GM19240 (cell line): ENCODE measurements at regions not wholly inside any gene's neighbourhood (a gene's known extent, or its start where the extent isn't known, plus 50 kb on each side); places are given as distances from the start of the nearest gene placed in this dataset.
A peak's percentile ranks its signal among the peaks of the same experiment; 100 is the strongest.

Source experiments
- DNase-seq: peaks from one replicate; pipeline ENCODE4 v3.0.0; 2011; ENCODE audit warnings: low spot score; ENCODE audit not compliant: insufficient read length

GRCh38 chr2:191738003-191738402 lies 60.1 kb downstream of the NABP1 start:
- no peak for DNase-seq

DNA sequence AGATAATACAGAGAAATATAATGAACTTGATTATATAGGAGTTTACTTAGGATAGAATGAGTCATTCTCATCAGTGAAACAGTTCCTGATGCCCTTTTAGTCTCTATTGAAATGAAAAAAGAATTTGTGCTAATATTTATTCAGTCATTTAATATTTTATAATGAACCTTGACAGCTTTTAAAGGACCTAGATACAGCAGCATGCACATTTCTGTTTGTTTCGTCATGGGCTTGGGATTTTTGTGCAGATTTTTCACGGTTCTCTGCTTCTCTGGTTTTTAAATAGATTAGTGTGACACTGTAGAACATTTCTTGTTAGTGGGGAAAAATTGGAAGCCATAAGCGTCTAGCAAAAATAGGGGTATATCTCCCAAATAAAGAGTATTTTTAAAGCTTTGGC lies 60.7 kb downstream of the NABP1 start:
- DNase-seq = no peak

DNA sequence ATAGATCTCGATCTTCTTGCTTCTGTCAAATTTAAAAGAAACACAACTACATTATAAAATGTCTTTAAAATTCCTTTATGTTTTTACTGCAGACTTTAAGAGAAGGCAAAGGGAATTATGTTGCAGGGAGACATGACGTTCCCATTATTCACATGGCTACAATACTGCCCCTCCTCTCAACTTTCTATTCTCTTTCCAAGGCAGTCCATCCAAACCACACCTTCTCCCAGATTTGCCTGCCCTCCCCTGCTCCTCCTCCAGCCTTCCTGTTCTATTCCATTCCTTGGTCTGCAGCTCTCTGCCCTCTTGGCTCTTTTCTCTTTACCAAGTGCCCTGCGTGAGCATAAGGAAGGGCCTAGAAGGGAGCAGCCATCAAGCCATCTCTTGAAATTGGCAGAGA lies 61.3 kb downstream of the NABP1 start:
- DNase-seq = no peak

DNA sequence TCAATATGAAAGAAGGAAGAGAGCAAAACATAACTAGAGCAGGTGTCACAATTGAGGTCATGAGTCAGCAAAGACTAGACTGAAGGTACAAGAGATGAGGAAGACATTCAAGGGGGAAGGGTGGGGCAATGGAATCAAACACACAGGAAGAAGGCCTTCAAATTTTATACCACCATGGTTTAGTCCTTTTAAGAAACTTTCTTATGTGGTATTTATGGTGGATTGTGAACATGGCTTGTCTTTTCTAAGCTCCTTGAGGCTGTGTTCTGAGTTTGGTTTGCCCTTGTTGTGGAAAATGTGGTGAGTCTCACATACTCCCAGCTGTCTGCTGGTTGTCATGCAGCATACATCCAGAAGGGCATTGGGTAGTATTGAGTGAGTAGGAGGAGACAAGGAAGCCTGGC lies 62.1 kb downstream of the NABP1 start:
- DNase-seq = peak; percentile 16

GRCh38 chr2:191740759-191741158 lies 62.8 kb downstream of the NABP1 start:
- no peak for DNase-seq

- DNase-seq = no peak
Observed at GRCh38 chr2:191746346-191747169, 68.6 kb downstream of the NABP1 start.

- no peak for DNase-seq
Observed at GRCh38 chr2:191747170-191747530, 69.2 kb downstream of the NABP1 start.

DNA sequence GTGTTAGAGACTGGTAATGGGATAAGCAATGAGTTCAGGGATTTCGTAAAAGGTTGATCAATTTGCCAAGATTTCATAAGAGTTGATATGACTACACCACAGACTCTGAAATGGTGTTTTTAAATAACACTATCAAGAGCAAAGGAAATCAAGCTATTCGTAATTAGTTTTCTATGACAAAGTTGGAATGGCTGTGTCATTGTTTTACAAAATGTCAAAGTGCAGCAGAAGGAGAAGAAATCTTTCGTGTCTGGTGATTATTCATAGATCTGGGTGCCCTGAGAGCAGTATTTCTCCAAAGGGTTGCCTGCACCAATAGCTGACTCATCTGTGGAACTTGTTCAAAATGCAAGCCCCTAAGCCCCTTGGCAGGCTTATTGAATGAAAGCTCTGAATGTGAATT lies 70.1 kb downstream of the NABP1 start:
- DNase-seq = no peak

- DNase-seq = no peak
Observed at GRCh38 chr2:191748528-191749180, 70.7 kb downstream of the NABP1 start.

DNA sequence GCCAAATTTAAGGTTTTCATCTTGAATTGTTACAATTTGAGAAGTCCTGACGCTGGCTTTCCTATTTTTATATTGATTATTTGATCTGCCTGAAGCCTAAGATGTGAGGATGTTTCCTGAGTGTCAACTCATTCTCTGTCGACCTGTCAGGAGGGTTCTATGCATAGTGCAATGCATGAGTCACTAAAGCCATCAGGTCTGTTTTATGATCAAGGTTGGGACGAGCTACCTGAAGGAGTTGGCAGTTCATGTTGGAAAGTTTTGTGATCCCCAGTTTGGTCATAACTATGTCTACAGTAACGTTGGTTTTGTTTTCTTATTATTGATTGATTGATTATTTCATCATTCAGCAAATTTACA lies 71.2 kb downstream of the NABP1 start:
- no peak for DNase-seq

DNA sequence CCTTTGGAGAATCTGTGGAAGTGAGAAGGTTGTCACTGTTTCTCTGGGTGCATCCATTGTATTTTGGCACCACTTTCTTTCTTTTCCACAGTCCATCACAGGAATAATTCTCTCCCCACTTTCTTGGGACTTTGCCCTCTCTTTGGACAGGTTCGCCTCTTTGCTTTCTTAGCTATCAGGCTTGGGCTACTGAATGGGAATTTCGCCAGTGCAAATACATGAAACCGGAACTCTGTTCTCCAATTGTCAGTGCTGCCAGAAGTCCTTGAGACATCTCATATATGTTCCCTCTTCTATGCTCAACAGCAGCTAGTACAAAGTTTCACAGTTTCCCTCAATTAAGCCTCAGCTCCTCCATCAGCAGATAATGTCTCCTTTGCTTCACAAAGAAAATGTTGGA lies 76.2 kb downstream of the NABP1 start:
- no peak for DNase-seq

DNA sequence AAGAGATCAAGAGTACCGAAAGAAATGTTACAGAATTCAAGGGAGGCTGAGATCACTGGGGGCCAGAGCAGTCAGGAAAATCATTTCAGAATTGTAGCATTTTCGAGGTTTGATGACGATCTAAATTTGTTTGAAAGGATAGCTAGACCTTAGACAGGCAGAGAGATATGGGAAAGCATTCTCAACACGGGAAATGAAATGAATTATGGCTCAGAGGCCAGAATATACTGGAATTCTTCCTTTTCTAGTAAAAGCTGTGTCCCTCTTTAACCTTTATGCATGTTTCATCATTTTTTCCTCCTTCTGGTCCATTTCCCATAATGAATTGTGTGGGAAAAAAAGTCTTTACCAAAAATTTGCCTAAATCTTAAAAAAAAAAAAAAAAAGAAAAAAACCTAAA lies 78.8 kb downstream of the NABP1 start:
- no peak for DNase-seq

- no peak for DNase-seq
Observed at GRCh38 chr2:191757208-191757607, 79.3 kb downstream of the NABP1 start.

- peak; percentile 82 for DNase-seq
Observed at GRCh38 chr2:191758518-191759507, 80.9 kb downstream of the NABP1 start.

DNA sequence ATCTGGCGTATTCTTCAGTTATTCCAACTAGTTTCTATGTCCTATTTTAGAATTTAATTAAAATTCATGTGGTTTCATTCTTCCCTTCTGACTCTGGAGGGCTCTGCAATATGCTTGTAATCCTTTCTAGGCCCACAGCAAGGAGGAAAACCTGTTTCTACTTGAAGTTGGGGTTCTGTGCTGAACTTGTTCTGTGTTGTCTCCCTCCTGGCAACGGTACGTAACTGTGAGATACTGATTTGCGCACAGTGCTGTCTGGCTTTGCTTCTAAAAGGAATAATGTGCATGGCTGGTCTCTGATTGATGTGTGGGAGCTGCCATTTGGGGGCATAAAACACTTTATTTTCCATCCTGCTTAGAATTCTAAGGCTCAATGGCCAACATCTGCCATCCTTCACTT lies 81.7 kb downstream of the NABP1 start:
- DNase-seq = no peak

DNA sequence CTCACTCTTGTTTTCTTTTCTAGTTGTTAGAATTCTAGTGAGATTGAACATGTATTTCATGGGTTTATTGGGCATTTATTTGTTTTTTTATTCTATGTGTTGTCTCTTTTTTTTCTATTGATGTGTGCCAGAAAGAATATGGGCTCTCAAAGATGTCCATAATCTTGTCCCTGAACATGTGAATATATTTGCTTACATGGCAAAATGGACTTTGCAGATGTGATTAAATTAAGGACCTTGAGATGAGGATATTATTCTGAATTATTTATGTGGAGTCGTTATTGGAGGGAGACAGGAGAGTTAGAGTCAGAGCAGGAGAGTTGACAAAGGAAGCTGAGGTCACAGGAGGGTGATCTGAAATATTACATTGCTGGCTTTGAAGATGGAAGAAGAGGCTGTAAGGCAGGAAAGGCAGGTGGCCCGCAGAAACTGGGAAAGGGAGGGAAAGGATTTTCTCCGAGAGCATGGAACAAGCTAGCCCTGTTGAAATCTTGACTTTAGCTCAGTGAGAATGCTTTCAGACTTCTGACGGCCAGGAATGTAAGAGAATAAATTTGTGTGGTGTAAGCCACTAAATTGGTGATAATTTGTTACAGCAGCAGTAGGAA lies 82.8 kb downstream of the NABP1 start:
- no peak for DNase-seq

DNA sequence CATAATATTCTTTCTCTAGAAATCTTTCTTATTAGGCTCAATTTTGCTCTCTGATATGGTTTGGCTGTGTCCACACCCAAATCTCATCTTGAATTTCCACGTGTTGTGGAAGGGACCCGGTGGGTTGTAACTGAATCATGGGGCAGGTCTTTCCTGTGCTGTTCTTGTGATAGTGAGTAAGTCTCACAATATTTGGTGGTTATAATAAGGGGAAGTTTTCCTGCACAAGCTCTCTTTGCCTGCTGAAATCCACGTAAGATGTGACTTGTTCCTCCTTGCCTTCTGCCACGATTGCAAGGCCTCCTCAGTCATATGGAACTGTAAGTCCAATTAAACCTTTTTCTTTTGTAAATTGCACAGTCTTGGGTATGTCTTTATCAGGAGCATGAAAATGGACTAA lies 73.8 kb downstream of the CAVIN2 start:
- no peak for DNase-seq

DNA sequence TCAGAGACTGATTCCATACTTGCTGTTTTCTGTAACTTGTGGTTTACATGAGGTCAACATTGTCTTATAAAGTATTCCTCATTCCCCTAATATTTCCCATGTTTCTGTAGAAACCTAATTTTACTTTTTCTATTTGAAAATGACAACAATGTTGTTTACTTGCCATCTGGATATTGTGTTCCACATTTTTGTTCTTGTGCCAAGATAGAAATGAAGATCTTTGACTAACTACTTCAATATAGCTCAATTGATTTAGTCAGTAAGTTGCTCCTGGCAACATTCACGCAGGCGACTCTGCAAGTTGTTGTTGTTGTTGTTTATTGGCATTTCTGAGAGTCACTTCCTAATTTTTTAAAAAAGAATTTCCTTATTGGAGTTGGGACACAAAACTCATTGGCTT lies 69.5 kb downstream of the CAVIN2 start:
- no peak for DNase-seq

DNA sequence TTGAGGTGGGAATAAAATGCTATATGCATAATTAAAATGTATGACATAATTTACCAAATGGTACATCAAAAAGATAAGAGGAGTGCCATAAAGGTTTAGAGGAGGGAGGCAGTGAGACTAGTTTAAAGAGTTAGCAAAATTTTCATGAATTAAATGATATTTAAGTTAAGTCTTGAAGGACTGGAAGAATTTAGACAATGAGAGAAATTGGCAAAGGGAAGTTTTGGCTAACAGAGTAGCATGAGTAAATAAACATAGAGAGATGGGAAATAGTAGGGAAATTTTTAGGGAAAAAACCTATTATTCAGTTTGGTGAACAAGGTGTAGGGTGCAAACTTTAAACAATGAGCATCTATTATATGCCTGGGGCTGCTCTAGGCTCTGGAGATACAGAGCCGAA lies 68.8 kb downstream of the CAVIN2 start:
- DNase-seq = no peak

GRCh38 chr2:191782351-191782750 lies 64.5 kb downstream of the CAVIN2 start:
- no peak for DNase-seq

- DNase-seq = no peak
Observed at GRCh38 chr2:191783416-191783815, 63.5 kb downstream of the CAVIN2 start.
